ENCODE measurements at regions not wholly inside any gene's neighbourhood (a gene's known extent, or its start where the extent isn't known, plus 50 kb on each side); places are given as distances from the start of the nearest gene placed in this dataset.

DNA sequence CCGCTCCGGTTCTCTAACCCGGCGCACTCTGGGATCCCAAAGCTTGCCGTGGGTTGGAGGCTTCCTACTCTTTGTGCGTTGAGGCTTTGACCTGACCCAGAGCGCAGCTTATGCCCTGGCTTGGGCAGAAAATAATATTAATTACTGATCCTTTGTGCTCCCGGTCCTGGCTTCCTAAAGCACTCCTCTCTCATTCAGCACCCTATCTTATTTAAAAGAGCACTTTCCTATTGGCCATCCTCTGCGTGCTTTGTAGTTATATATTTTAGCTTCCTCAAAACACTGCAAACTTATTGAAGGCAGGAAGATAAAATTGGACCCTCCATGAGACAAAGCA lies 466.0 kb downstream of the XPNPEP1 start:
- DNase-seq (ENCODE audit: low spot score) (no peak), ATAC-seq (peak; percentile 64; the same call in 1 of the 2 replicates)
- Mint-ChIP-seq H3K4me3 (peak overlapping the region; percentile 72), H3K36me3 (no peaks in the 10 kb centered on the region; the same call in 1 of the 2 replicates), H3K4me1 (peaks cover 31% of the 10 kb centered on the region), H3K9me3 (no peaks in the 10 kb centered on the region), H3K27me3 (ENCODE audit: low read depth) (peaks cover 62% of the 10 kb centered on the region), H3K27ac (no peak overlapping the region)
- ChIA-PET POLR2A (no interaction called here), CTCF (interaction anchor here (0.6 to 1.6 kb wide), 7 partner anchors 9 to 1253 kb away, joined by 3 to 14 read pairs (median 5); no protein-coding TSS in a partner anchor)
- TF ChIP-seq, protein P1, sequence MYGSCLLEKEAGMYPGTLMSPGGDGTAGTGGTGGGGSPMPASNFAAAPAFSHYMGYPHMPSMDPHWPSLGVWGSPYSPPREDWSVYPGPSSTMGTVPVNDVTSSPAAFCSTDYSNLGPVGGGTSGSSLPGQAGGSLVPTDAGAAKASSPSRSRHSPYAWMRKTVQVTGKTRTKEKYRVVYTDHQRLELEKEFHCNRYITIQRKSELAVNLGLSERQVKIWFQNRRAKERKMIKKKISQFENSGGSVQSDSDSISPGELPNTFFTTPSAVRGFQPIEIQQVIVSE (CRISPR knock-in tag; IDR thresholded peaks at IDR 0.05; ENCODE audit: borderline replicate concordance) = no peak
- TF ChIP-seq JAZF1 (CRISPR knock-in tag; IDR thresholded peaks at IDR 0.05) (no peak), IRF2 (CRISPR knock-in tag; IDR thresholded peaks at IDR 0.05; ENCODE audit: borderline replicate concordance, low read depth) (no peak), USF2 (CRISPR knock-in tag; IDR thresholded peaks at IDR 0.05) (no peak), FOXP4 (CRISPR knock-in tag; IDR thresholded peaks at IDR 0.05) (no peak), GTF2I (CRISPR knock-in tag; conservative IDR thresholded peaks at IDR 0.05) (no peak), FOXK1 (CRISPR knock-in tag; IDR thresholded peaks at IDR 0.05) (no peak), RELA (CRISPR knock-in tag; IDR thresholded peaks at IDR 0.05; ENCODE audit: borderline replicate concordance) (no peak), NFE2L1 (CRISPR knock-in tag; IDR thresholded peaks at IDR 0.05) (no peak), NFATC4 (CRISPR knock-in tag; IDR thresholded peaks at IDR 0.05) (no peak), PRRX2 (CRISPR knock-in tag; IDR thresholded peaks at IDR 0.05) (no peak), ZNF671 (CRISPR knock-in tag; IDR thresholded peaks at IDR 0.05) (no peak), ATF1 (CRISPR knock-in tag; IDR thresholded peaks at IDR 0.05) (no peak), ZNF138 (CRISPR knock-in tag; conservative IDR thresholded peaks at IDR 0.05) (no peak), EMX1 (CRISPR knock-in tag; IDR thresholded peaks at IDR 0.05) (no peak), HMGXB4 (CRISPR knock-in tag; IDR thresholded peaks at IDR 0.05) (no peak)
- TF ChIP-seq, protein P2, sequence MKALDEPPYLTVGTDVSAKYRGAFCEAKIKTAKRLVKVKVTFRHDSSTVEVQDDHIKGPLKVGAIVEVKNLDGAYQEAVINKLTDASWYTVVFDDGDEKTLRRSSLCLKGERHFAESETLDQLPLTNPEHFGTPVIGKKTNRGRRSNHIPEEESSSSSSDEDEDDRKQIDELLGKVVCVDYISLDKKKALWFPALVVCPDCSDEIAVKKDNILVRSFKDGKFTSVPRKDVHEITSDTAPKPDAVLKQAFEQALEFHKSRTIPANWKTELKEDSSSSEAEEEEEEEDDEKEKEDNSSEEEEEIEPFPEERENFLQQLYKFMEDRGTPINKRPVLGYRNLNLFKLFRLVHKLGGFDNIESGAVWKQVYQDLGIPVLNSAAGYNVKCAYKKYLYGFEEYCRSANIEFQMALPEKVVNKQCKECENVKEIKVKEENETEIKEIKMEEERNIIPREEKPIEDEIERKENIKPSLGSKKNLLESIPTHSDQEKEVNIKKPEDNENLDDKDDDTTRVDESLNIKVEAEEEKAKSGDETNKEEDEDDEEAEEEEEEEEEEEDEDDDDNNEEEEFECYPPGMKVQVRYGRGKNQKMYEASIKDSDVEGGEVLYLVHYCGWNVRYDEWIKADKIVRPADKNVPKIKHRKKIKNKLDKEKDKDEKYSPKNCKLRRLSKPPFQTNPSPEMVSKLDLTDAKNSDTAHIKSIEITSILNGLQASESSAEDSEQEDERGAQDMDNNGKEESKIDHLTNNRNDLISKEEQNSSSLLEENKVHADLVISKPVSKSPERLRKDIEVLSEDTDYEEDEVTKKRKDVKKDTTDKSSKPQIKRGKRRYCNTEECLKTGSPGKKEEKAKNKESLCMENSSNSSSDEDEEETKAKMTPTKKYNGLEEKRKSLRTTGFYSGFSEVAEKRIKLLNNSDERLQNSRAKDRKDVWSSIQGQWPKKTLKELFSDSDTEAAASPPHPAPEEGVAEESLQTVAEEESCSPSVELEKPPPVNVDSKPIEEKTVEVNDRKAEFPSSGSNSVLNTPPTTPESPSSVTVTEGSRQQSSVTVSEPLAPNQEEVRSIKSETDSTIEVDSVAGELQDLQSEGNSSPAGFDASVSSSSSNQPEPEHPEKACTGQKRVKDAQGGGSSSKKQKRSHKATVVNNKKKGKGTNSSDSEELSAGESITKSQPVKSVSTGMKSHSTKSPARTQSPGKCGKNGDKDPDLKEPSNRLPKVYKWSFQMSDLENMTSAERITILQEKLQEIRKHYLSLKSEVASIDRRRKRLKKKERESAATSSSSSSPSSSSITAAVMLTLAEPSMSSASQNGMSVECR (CRISPR knock-in tag; IDR thresholded peaks at IDR 0.05; ENCODE audit: borderline replicate concordance) = no peak
- TF ChIP-seq, protein P3, sequence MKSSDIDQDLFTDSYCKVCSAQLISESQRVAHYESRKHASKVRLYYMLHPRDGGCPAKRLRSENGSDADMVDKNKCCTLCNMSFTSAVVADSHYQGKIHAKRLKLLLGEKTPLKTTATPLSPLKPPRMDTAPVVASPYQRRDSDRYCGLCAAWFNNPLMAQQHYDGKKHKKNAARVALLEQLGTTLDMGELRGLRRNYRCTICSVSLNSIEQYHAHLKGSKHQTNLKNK (CRISPR knock-in tag; IDR thresholded peaks at IDR 0.05) = no peak
- TF ChIP-seq, protein P4, sequence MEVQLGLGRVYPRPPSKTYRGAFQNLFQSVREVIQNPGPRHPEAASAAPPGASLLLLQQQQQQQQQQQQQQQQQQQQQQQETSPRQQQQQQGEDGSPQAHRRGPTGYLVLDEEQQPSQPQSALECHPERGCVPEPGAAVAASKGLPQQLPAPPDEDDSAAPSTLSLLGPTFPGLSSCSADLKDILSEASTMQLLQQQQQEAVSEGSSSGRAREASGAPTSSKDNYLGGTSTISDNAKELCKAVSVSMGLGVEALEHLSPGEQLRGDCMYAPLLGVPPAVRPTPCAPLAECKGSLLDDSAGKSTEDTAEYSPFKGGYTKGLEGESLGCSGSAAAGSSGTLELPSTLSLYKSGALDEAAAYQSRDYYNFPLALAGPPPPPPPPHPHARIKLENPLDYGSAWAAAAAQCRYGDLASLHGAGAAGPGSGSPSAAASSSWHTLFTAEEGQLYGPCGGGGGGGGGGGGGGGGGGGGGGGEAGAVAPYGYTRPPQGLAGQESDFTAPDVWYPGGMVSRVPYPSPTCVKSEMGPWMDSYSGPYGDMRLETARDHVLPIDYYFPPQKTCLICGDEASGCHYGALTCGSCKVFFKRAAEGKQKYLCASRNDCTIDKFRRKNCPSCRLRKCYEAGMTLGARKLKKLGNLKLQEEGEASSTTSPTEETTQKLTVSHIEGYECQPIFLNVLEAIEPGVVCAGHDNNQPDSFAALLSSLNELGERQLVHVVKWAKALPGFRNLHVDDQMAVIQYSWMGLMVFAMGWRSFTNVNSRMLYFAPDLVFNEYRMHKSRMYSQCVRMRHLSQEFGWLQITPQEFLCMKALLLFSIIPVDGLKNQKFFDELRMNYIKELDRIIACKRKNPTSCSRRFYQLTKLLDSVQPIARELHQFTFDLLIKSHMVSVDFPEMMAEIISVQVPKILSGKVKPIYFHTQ (CRISPR knock-in tag; IDR thresholded peaks at IDR 0.05) = no peak

Measured in WTC11 (cell line).